ENCODE measurements at regions not wholly inside any gene's neighbourhood (a gene's known extent, or its start where the extent isn't known, plus 50 kb on each side); places are given as distances from the start of the nearest gene placed in this dataset.

- TF ChIP-seq GATA2 (IDR thresholded peaks at IDR 0.05; ENCODE audit: low read depth, low read length) (no peak), GATA3 (IDR thresholded peaks at IDR 0.05; ENCODE audit: low read depth, low read length) (no peak)
Measured at GRCh38 chr4:103853627-103854026, 133.8 kb upstream of the TACR3 start.

Measured in SH-SY5Y (cell line).